HFF-Myc (cell line): ENCODE measurements at regions not wholly inside any gene's neighbourhood (a gene's known extent, or its start where the extent isn't known, plus 50 kb on each side); places are given as distances from the start of the nearest gene placed in this dataset.

Experiments used
- DNase-seq: peaks from one replicate; pipeline ENCODE4 v3.0.0-alpha.2; 2011; ENCODE audit warnings: low read depth; ENCODE audit errors: extremely low read depth
- H3K4me3 ChIP-seq: replicated peaks from 2 replicates; pipeline ENCODE4 v1.5.1; 2011; ENCODE audit warnings: low read depth, mild to moderate bottlenecking, control low read depth, low read length
- CTCF ChIP-seq: IDR thresholded peaks from 2 replicates; pipeline ENCODE4 v1.5.1; 2012; ENCODE audit warnings: mild to moderate bottlenecking, low read depth, low read length, control low read depth; ENCODE audit errors: missing control alignments

GRCh38 chr5:71877511-71877910 is 158.4 kb downstream of the CARTPT start:
- no peak for DNase-seq
- H3K4me3 ChIP-seq, result no peak overlapping the region
- TF ChIP-seq CTCF, result no peak

GRCh38 chr5:71880536-71880935 is 161.5 kb downstream of the CARTPT start:
- DNase-seq, result no peak
- H3K4me3 ChIP-seq, result no peak overlapping the region
- no peak for TF ChIP-seq CTCF

- DNase-seq, result no peak
- TF ChIP-seq CTCF, result no peak
- H3K4me3 ChIP-seq, result no peak overlapping the region
Observed at GRCh38 chr5:71882826-71883741, 164.0 kb downstream of the CARTPT start.

- no peak for DNase-seq
- no peak overlapping the region for H3K4me3 ChIP-seq
- no peak for TF ChIP-seq CTCF
Observed at GRCh38 chr5:71883742-71884103, 164.6 kb downstream of the CARTPT start.

GRCh38 chr5:71884926-71885325 is 165.9 kb downstream of the CARTPT start:
- no peak for DNase-seq
- TF ChIP-seq CTCF, result no peak
- H3K4me3 ChIP-seq, result no peak overlapping the region

GRCh38 chr5:71886406-71886805 is 167.3 kb downstream of the CARTPT start:
- H3K4me3 ChIP-seq, result no peak overlapping the region
- DNase-seq, result no peak
- no peak for TF ChIP-seq CTCF
